Chondrocyte (in vitro differentiated cells): ENCODE measurements at regions not wholly inside any gene's neighbourhood (a gene's known extent, or its start where the extent isn't known, plus 50 kb on each side); places are given as distances from the start of the nearest gene placed in this dataset.

Experiments
- DNase-seq: peaks from one replicate; pipeline ENCODE4 v3.0.0; 2021; ENCODE audit warnings: mixed read lengths, low spot score
- H3K27ac Mint-ChIP-seq: one replicate; pipeline ENCODE4 v1.8.0; 2021; ENCODE audit warnings: mild to moderate bottlenecking, moderate library complexity, mixed read lengths; ENCODE audit not compliant: unreplicated experiment
- H3K27me3 Mint-ChIP-seq: 2 replicates; pipeline ENCODE4 v1.8.0; 2021; ENCODE audit warnings: low read depth, mixed read lengths
- H3K36me3 Mint-ChIP-seq: 2 replicates; pipeline ENCODE4 v1.8.0; 2021; ENCODE audit warnings: low read depth, mixed read lengths
- H3K4me1 Mint-ChIP-seq: 2 replicates; pipeline ENCODE4 v1.8.0; 2021; ENCODE audit warnings: low read depth, mild to moderate bottlenecking, mixed read lengths
- H3K4me3 Mint-ChIP-seq: one replicate; pipeline ENCODE4 v1.8.0; 2021; ENCODE audit warnings: mild to moderate bottlenecking, moderate library complexity, mixed read lengths; ENCODE audit not compliant: unreplicated experiment
- H3K9me3 Mint-ChIP-seq: 2 replicates; pipeline ENCODE4 v1.8.0; 2021; ENCODE audit warnings: low read depth, mixed read lengths
- CTCF ChIP-seq: fragments of 200-600 bp; sonication (generic); IDR thresholded peaks from 2 replicates; pipeline ENCODE4 v1.5.0; 2021; ENCODE audit warnings: antibody characterized with exemption, mild to moderate bottlenecking, moderate library complexity

GRCh38 chr4:38233727-38234480 is 273.7 kb downstream of the PTTG2 start:
- H3K4me1 Mint-ChIP-seq = peaks cover 11% of the 10 kb centered on the region
- H3K27me3 Mint-ChIP-seq = no peaks in the 10 kb centered on the region
- no peak overlapping the region for H3K4me3 Mint-ChIP-seq
- no peak for TF ChIP-seq CTCF
- H3K36me3 Mint-ChIP-seq = no peaks in the 10 kb centered on the region
- no peaks in the 10 kb centered on the region for H3K9me3 Mint-ChIP-seq
- DNase-seq = no peak
- no peak overlapping the region for H3K27ac Mint-ChIP-seq

GRCh38 chr4:38235354-38235753 is 275.2 kb downstream of the PTTG2 start:
- no peaks in the 10 kb centered on the region for H3K9me3 Mint-ChIP-seq
- no peak overlapping the region for H3K27ac Mint-ChIP-seq
- peaks cover 11% of the 10 kb centered on the region for H3K4me1 Mint-ChIP-seq
- no peak for DNase-seq
- no peak for TF ChIP-seq CTCF
- no peaks in the 10 kb centered on the region for H3K27me3 Mint-ChIP-seq
- no peak overlapping the region for H3K4me3 Mint-ChIP-seq
- H3K36me3 Mint-ChIP-seq = no peaks in the 10 kb centered on the region

GRCh38 chr4:38236003-38236402 is 275.8 kb downstream of the PTTG2 start:
- TF ChIP-seq CTCF = no peak
- H3K27ac Mint-ChIP-seq = no peak overlapping the region
- no peak for DNase-seq
- H3K4me3 Mint-ChIP-seq = no peak overlapping the region
- no peaks in the 10 kb centered on the region for H3K27me3 Mint-ChIP-seq
- no peaks in the 10 kb centered on the region for H3K9me3 Mint-ChIP-seq
- no peaks in the 10 kb centered on the region for H3K36me3 Mint-ChIP-seq
- H3K4me1 Mint-ChIP-seq = peaks cover 11% of the 10 kb centered on the region

GRCh38 chr4:38236503-38236902 is 276.3 kb downstream of the PTTG2 start:
- H3K9me3 Mint-ChIP-seq = no peaks in the 10 kb centered on the region
- no peaks in the 10 kb centered on the region for H3K36me3 Mint-ChIP-seq
- H3K4me1 Mint-ChIP-seq = peaks cover 14% of the 10 kb centered on the region
- H3K4me3 Mint-ChIP-seq = no peak overlapping the region
- H3K27ac Mint-ChIP-seq = no peak overlapping the region
- no peaks in the 10 kb centered on the region for H3K27me3 Mint-ChIP-seq
- no peak for TF ChIP-seq CTCF
- no peak for DNase-seq

GRCh38 chr4:38237139-38237538 is 276.9 kb downstream of the PTTG2 start:
- H3K36me3 Mint-ChIP-seq = no peaks in the 10 kb centered on the region
- no peak for DNase-seq
- H3K4me3 Mint-ChIP-seq = no peak overlapping the region
- no peaks in the 10 kb centered on the region for H3K9me3 Mint-ChIP-seq
- no peak overlapping the region for H3K27ac Mint-ChIP-seq
- no peaks in the 10 kb centered on the region for H3K27me3 Mint-ChIP-seq
- TF ChIP-seq CTCF = no peak
- peaks cover 16% of the 10 kb centered on the region for H3K4me1 Mint-ChIP-seq
